HCT116 (cell line): ENCODE measurements at regions not wholly inside any gene's neighbourhood (a gene's known extent, or its start where the extent isn't known, plus 50 kb on each side); places are given as distances from the start of the nearest gene placed in this dataset.

Experiments
- ATAC-seq: fragments of 200-7000 bp; cut with Tn5 transposase; 2 replicates; pipeline ENCODE4 v1.9.1; 2020; ENCODE audit warnings: mild to moderate bottlenecking, moderate library complexity
- BruUV-seq: library from RNA; stranded (reverse); fragments of 400-500 nt; replicated peaks from 2 replicates; lab custom pipeline; 2021; lab: Mats Ljungman, UMichigan
- CTCF ChIA-PET: fragments of 300-600 bp; sonication (Branson Sonifier 250); formaldehyde crosslinking; loops from one replicate; lab custom pipeline; 2021; ENCODE audit warnings: antibody characterized with exemption; lab: Charles Lee
- POLR2A ChIA-PET: fragments of 300-600, 350-600 bp; sonication (Branson Sonifier 250); formaldehyde crosslinking; loops from one replicate; lab custom pipeline; 2021; ENCODE audit warnings: antibody characterized with exemption; lab: Charles Lee
- RAD21 ChIA-PET, 2 experiments: fragments of 300-600 bp; sonication (Branson Sonifier 250); formaldehyde crosslinking; loops; one replicate each; lab custom pipeline; 2023; ENCODE audit warnings: low total read pairs in 2 of 2; ENCODE audit not compliant: uncharacterized antibody in 2 of 2, unreplicated experiment in 2 of 2, low non-redundant PET in 1 of 2; lab: Charles Lee
- DNase-seq: peaks from one replicate; pipeline ENCODE4 v3.0.0-alpha.2; 2010; ENCODE audit warnings: low read depth, low spot score
- H2AFZ ChIP-seq: fragments of 200-600 bp; shearing (Covaris generic), sonication (generic); 2 replicates; pipeline ENCODE4 v1.6.1; 2017; ENCODE audit warnings: low read depth, mixed run types, mixed read lengths, antibody characterized with exemption, low read length; ENCODE audit not compliant: poor library complexity, severe bottlenecking
- H3K27ac ChIP-seq: 2 replicates; pipeline ENCODE4 v1.5.1; 2012; ENCODE audit warnings: low read depth, low read length
- H3K27me3 ChIP-seq: fragments of 200-600 bp; sonication (generic); 2 replicates; pipeline ENCODE4 v1.6.1; 2016; ENCODE audit warnings: mixed run types, low read length, mixed read lengths; ENCODE audit not compliant: insufficient read depth
- H3K36me3 ChIP-seq, 2 experiments: fragments of 200-500 bp in 1 of 2; fragments of 200-600 bp in 1 of 2; sonication (Bioruptor generic) in 1 of 2; sonication (generic) in 1 of 2; 2 replicates each; pipeline versions ENCODE4 v1.5.1 to v1.6.1; 2014 to 2016; ENCODE audit warnings: low read length in 2 of 2, inconsistent platforms in 1 of 2, mixed read lengths in 1 of 2, mixed run types in 1 of 2; ENCODE audit not compliant: insufficient read depth in 2 of 2, control insufficient read depth in 1 of 2
- H3K4me1 ChIP-seq, 2 experiments: fragments of 200-600 bp in 1 of 2; sonication (generic) in 1 of 2; 2 replicates each; pipeline versions ENCODE4 v1.5.1 to v1.6.1; 2012 to 2017; ENCODE audit warnings: low read length in 2 of 2, inconsistent platforms in 1 of 2, mild to moderate bottlenecking in 1 of 2, mixed read lengths in 1 of 2, mixed run types in 1 of 2, moderate library complexity in 1 of 2; ENCODE audit not compliant: insufficient read depth in 2 of 2, control insufficient read depth in 1 of 2
- H3K4me2 ChIP-seq: fragments of 200-600 bp; sonication (generic); 2 replicates; pipeline ENCODE4 v1.6.1; 2017; ENCODE audit warnings: mixed run types, low read length, mixed read lengths
- H3K4me3 ChIP-seq, 2 experiments: fragments of 200-600 bp in 1 of 2; sonication (generic) in 1 of 2; replicated peaks in 1 of 2; 2 replicates each; pipeline ENCODE4 v1.5.1; 2011 to 2016; ENCODE audit warnings: low read length in 2 of 2, control low read depth in 1 of 2, low read depth in 1 of 2, mild to moderate bottlenecking in 1 of 2, mixed read lengths in 1 of 2, mixed run types in 1 of 2
- H3K79me2 ChIP-seq: fragments of 200-600 bp; sonication (generic); 2 replicates; pipeline ENCODE4 v1.6.1; 2017; ENCODE audit warnings: mild to moderate bottlenecking, mixed run types, low read length, moderate library complexity, mixed read lengths; ENCODE audit not compliant: insufficient read depth
- H3K9ac ChIP-seq: fragments of 200-600 bp; sonication (generic); 2 replicates; pipeline ENCODE4 v1.6.1; 2016; ENCODE audit warnings: low read length, mixed read lengths
- H3K9me2 ChIP-seq: fragments of 200-600 bp; sonication (generic), shearing (Covaris generic); 2 replicates; pipeline ENCODE4 v1.6.1; 2017; ENCODE audit warnings: mixed run types, mild to moderate bottlenecking, moderate library complexity; ENCODE audit not compliant: insufficient read depth
- H3K9me3 ChIP-seq, 2 experiments: fragments of 200-500 bp in 1 of 2; fragments of 200-600 bp in 1 of 2; sonication (Bioruptor generic) in 1 of 2; sonication (generic) in 1 of 2; 2 replicates each; pipeline ENCODE4 v1.6.1; 2014 to 2017; ENCODE audit warnings: low read length in 2 of 2, mixed read lengths in 2 of 2, inconsistent platforms in 1 of 2, low read depth in 1 of 2, mild to moderate bottlenecking in 1 of 2, mixed run types in 1 of 2, moderate library complexity in 1 of 2; ENCODE audit not compliant: control insufficient read depth in 1 of 2, insufficient read depth in 1 of 2
- H4K20me1 ChIP-seq: fragments of 200-600 bp; sonication (generic), shearing (Covaris generic); 2 replicates; pipeline ENCODE4 v1.6.1; 2017; ENCODE audit warnings: mixed run types, mild to moderate bottlenecking, moderate library complexity; ENCODE audit not compliant: insufficient read depth
- CBX3 ChIP-seq: IDR thresholded peaks from 2 replicates; pipeline ENCODE4 v1.6.1; 2012; ENCODE audit warnings: low read depth
- CTCF ChIP-seq, 3 experiments: fragments of 200-600 bp in 1 of 3; sonication (generic) in 1 of 3; IDR thresholded peaks in 2 of 3; conservative IDR thresholded peaks in 1 of 3; 2 replicates each; pipeline ENCODE4 v1.5.1; 2012 to 2017; ENCODE audit warnings: low read depth in 2 of 3, low read length in 2 of 3, antibody characterized with exemption in 1 of 3, borderline replicate concordance in 1 of 3, control low read depth in 1 of 3, mild to moderate bottlenecking in 1 of 3, mixed read lengths in 1 of 3, mixed run types in 1 of 3, moderate library complexity in 1 of 3; ENCODE audit not compliant: insufficient read depth in 1 of 3
- EGR1 ChIP-seq: IDR thresholded peaks from 2 replicates; pipeline ENCODE4 v1.6.1; 2012; ENCODE audit warnings: low read depth
- ELF1 ChIP-seq: IDR thresholded peaks from 2 replicates; pipeline ENCODE4 v1.6.1; 2012; ENCODE audit warnings: low read depth, borderline replicate concordance
- EZH2phosphoT487 ChIP-seq: fragments of 200-600 bp; IDR thresholded peaks from 2 replicates; pipeline ENCODE4 v1.6.1; 2018; ENCODE audit warnings: antibody characterized with exemption, borderline replicate concordance
- FOSL1 ChIP-seq: IDR thresholded peaks from 2 replicates; pipeline ENCODE4 v1.6.1; 2012; ENCODE audit warnings: low read depth
- JUND ChIP-seq: IDR thresholded peaks from 2 replicates; pipeline ENCODE4 v1.6.1; 2012
- MAX ChIP-seq: IDR thresholded peaks from 2 replicates; pipeline ENCODE4 v1.6.1; 2012
- POLR2A ChIP-seq: IDR thresholded peaks from 2 replicates; pipeline ENCODE4 v1.7.0; 2011; ENCODE audit warnings: borderline replicate concordance; ENCODE audit not compliant: insufficient read depth, insufficient read length; ENCODE audit errors: extremely low read depth
- POLR2AphosphoS5 ChIP-seq: IDR thresholded peaks from 2 replicates; pipeline ENCODE4 v1.6.1; 2011; ENCODE audit warnings: mild to moderate bottlenecking, low read depth, low read length, moderate library complexity
- RAD21 ChIP-seq: IDR thresholded peaks from 2 replicates; pipeline ENCODE4 v1.6.1; 2012; ENCODE audit warnings: low read depth, mild to moderate bottlenecking
- REST ChIP-seq: IDR thresholded peaks from 2 replicates; pipeline ENCODE4 v1.6.1; 2012; ENCODE audit warnings: low read depth
- SIN3A ChIP-seq: IDR thresholded peaks from 2 replicates; pipeline ENCODE4 v1.6.1; 2012; ENCODE audit warnings: low read depth
- SP1 ChIP-seq: IDR thresholded peaks from 2 replicates; pipeline ENCODE4 v1.6.1; 2012; ENCODE audit warnings: low read depth
- SRF ChIP-seq: IDR thresholded peaks from 2 replicates; pipeline ENCODE4 v1.6.1; 2012; ENCODE audit warnings: low read depth
- YY1 ChIP-seq: IDR thresholded peaks from 2 replicates; pipeline ENCODE4 v1.6.1; 2011; ENCODE audit warnings: low read length, low read depth, moderate library complexity, mild to moderate bottlenecking; ENCODE audit not compliant: insufficient replicate concordance; ENCODE audit errors: extremely low read depth
- ZFX ChIP-seq: fragments of 450-650 bp; IDR thresholded peaks from 2 replicates; pipeline ENCODE4 v1.6.1; 2017
- ZNF274 ChIP-seq: fragments of 200-500 bp; sonication (Bioruptor generic); IDR thresholded peaks from 2 replicates; pipeline ENCODE4 v1.6.1; 2014; ENCODE audit warnings: mild to moderate bottlenecking, low read depth, low read length, inconsistent platforms
- intact Hi-C: fragments of 100-400 bp; cut with micrococcal nuclease; formaldehyde crosslinking; loops from 2 replicates; pipeline ENCODE4 v1.10.0; 2022
- TF ChIP-seq, protein P1 (sequence below): IDR thresholded peaks from 2 replicates; pipeline ENCODE4 v1.6.1; 2012

GRCh38 chr11:116330439-116331185 is 442.2 kb downstream of the BUD13 start:
- CTCF ChIA-PET = no interaction called here
- POLR2A ChIA-PET = no interaction called here
- no TSS peak for BruUV-seq

More at GRCh38 chr11:116330439-116331185, 442.2 kb downstream of the BUD13 start:
- Histone ChIP-seq H3K27me3 (peaks cover 11% of the 10 kb centered on the region), H3K79me2 (no peaks in the 10 kb centered on the region), H3K4me1 (no peaks in the 10 kb centered on the region), H3K4me2 (no peak overlapping the region), H3K27ac (no peak overlapping the region), H3K9ac (no peak overlapping the region), H3K9me2 (no peaks in the 10 kb centered on the region), H4K20me1 (no peaks in the 10 kb centered on the region), H3K4me3 (no peak overlapping the region), H3K36me3 (no peaks in the 10 kb centered on the region), H2AFZ (no peak overlapping the region), H3K9me3 (no peaks in the 10 kb centered on the region)
- RAD21 ChIA-PET = no interaction called here
- DNase-seq (no peak), ATAC-seq (no peak)
- no peak for TF ChIP-seq YY1
- TF ChIP-seq POLR2A = no peak
- no peak for TF ChIP-seq SP1
- TF ChIP-seq CBX3 = no peak
- no peak for TF ChIP-seq ELF1
- TF ChIP-seq JUND = no peak
- no peak for TF ChIP-seq ZFX
- TF ChIP-seq SRF = no peak
- no peak for TF ChIP-seq ZNF274
- TF ChIP-seq, protein P1, sequence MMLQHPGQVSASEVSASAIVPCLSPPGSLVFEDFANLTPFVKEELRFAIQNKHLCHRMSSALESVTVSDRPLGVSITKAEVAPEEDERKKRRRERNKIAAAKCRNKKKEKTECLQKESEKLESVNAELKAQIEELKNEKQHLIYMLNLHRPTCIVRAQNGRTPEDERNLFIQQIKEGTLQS = no peak
- no peak for TF ChIP-seq POLR2AphosphoS5
- no peak for TF ChIP-seq REST
- TF ChIP-seq EGR1 = no peak
- TF ChIP-seq EZH2phosphoT487 = no peak
- no peak for TF ChIP-seq FOSL1
- no peak for TF ChIP-seq SIN3A
- no peak for TF ChIP-seq MAX
- no peak for TF ChIP-seq CTCF (IDR thresholded peaks at IDR 0.05 in 2 of 3, conservative IDR thresholded peaks at IDR 0.05 in 1 of 3; ENCODE audit: borderline replicate concordance in 1 of 3, insufficient read depth in 1 of 3, low read depth in 2 of 3, low read length in 2 of 3)
- TF ChIP-seq RAD21 = no peak
- intact Hi-C loops = no loop called here
